ENCODE measurements at regions not wholly inside any gene's neighbourhood (a gene's known extent, or its start where the extent isn't known, plus 50 kb on each side); places are given as distances from the start of the nearest gene placed in this dataset.

- intact Hi-C loops (cut with micrococcal nuclease), result no loop called here
- H2BK20ac ChIP-seq (ENCODE audit: low read depth, low read length), result no peak overlapping the region
- no peak overlapping the region for H2BK15ac ChIP-seq (ENCODE audit: low read depth, low read length)
- TF ChIP-seq NFE2L2 (IDR thresholded peaks at IDR 0.05; ENCODE audit: low read depth, low read length), result no peak
- H3K4me3 ChIP-seq (ENCODE audit: insufficient read depth, low read depth, low read length), result no peak overlapping the region
- H3K4me2 ChIP-seq (ENCODE audit: low read depth, low read length), result no peak overlapping the region
- ChIA-PET POLR2A (ENCODE audit: unreplicated experiment) (no interaction called here), CTCF (no interaction called here)
- no peak overlapping the region for H2BK120ac ChIP-seq (ENCODE audit: low read depth, low read length)
- H4K20me1 ChIP-seq (ENCODE audit: insufficient read depth, low read length), result no peaks in the 10 kb centered on the region
- no peak overlapping the region for H4K91ac ChIP-seq (ENCODE audit: insufficient read depth, low read depth, low read length)
- ATAC-seq (ENCODE audit: low read depth) (no peak), DNase-seq (no peak)
- no peak overlapping the region for H3K56ac ChIP-seq (ENCODE audit: extremely low read depth, insufficient read depth, low read length)
- no peak overlapping the region for H3K9ac ChIP-seq (ENCODE audit: low read depth, low read length)
- no peaks in the 10 kb centered on the region for H3K79me1 ChIP-seq (ENCODE audit: low read depth in 1 of 2, low read length in 2 of 2)
- no peak overlapping the region for H2AK9ac ChIP-seq (replicated peaks; ENCODE audit: low read depth, low read length, poor library complexity)
- H3K14ac ChIP-seq (replicated peaks; ENCODE audit: low read depth, low read length), result no peak overlapping the region
- H3K9me3 ChIP-seq (ENCODE audit: control insufficient read depth, insufficient read depth, low read length), result peaks cover 1% of the 10 kb centered on the region; the same call in 1 of the 2 replicates
- no CpG with 5 or more reads among the region's 5 CpGs for WGBS, 2 experiments (ENCODE audit: extremely low coverage in 2 of 2, insufficient read length in 1 of 2)
- no peak overlapping the region for H2BK5ac ChIP-seq (ENCODE audit: low read depth, low read length, poor library complexity, severe bottlenecking)
- no peak overlapping the region for H3K4ac ChIP-seq (ENCODE audit: low read depth, low read length)
- no peaks in the 10 kb centered on the region for H3K9me1 ChIP-seq (ENCODE audit: insufficient read depth, low read length)
- no peak overlapping the region for H2AK5ac ChIP-seq (ENCODE audit: low read depth, low read length)
- no peak overlapping the region for H4K8ac ChIP-seq (ENCODE audit: low read depth in 2 of 2, low read length in 2 of 2)
- dilution Hi-C loops (cut with HindIII; ENCODE audit: low sequenced_read_pairs, unreplicated experiment), result no loop called here
- no peak overlapping the region for H4K5ac ChIP-seq (ENCODE audit: low read depth, low read length)
- no peak overlapping the region for H2AFZ ChIP-seq (replicated peaks; ENCODE audit: low read length, poor library complexity)
- no peak overlapping the region for H3K23ac ChIP-seq (ENCODE audit: low read depth, low read length)
- H3K27ac ChIP-seq (ENCODE audit: insufficient read depth, low read length), result no peak overlapping the region
- BruUV-seq (replicated peaks), result no TSS peak
- in situ Hi-C loops (cut with MboI; ENCODE audit: low sequenced_read_pairs), result no loop called here
- H3K4me1 ChIP-seq (ENCODE audit: control insufficient read depth, insufficient read depth, low read length), result no peaks in the 10 kb centered on the region
- H3K27me3 ChIP-seq (ENCODE audit: control insufficient read depth, insufficient read depth, low read length), result no peaks in the 10 kb centered on the region
- no peaks in the 10 kb centered on the region for H3K36me3 ChIP-seq (ENCODE audit: control insufficient read depth, insufficient read depth, low read length)
- H3K18ac ChIP-seq (ENCODE audit: low read depth, low read length), result no peak overlapping the region
These were observed 97.3 kb downstream of the MTNR1A start for GRCh38 chr4:186458050-186458449.
